GM12872 (cell line): ENCODE measurements at regions not wholly inside any gene's neighbourhood (a gene's known extent, or its start where the extent isn't known, plus 50 kb on each side); places are given as distances from the start of the nearest gene placed in this dataset.

Source experiments
- TF ChIP-seq, protein P1 (sequence below): IDR thresholded peaks from 3 replicates; pipeline ENCODE4 v1.5.1; 2011; ENCODE audit warnings: low read depth, mild to moderate bottlenecking, low read length, moderate library complexity; ENCODE audit not compliant: insufficient read depth

DNA sequence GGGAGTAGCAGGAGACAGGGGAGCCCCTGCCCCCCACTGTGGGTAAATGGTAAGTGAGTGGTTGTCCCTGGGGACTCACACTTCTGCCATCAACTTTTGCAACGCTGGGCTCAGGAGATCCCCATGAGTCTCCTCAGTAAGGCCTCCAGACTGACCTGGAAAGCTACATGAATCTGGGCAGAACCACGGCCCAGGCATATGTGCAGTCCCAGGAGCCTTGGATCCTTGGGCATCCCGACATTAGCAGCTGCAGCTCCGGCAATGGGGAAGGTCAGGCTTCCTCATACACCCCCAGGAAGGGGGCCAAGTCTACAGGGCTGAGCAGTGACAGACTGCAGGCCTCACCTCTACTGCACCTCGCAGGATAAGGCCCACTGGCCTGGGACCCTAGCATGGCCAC, 868.7 kb upstream of the ADGRL4 start:
- TF ChIP-seq, protein P1, sequence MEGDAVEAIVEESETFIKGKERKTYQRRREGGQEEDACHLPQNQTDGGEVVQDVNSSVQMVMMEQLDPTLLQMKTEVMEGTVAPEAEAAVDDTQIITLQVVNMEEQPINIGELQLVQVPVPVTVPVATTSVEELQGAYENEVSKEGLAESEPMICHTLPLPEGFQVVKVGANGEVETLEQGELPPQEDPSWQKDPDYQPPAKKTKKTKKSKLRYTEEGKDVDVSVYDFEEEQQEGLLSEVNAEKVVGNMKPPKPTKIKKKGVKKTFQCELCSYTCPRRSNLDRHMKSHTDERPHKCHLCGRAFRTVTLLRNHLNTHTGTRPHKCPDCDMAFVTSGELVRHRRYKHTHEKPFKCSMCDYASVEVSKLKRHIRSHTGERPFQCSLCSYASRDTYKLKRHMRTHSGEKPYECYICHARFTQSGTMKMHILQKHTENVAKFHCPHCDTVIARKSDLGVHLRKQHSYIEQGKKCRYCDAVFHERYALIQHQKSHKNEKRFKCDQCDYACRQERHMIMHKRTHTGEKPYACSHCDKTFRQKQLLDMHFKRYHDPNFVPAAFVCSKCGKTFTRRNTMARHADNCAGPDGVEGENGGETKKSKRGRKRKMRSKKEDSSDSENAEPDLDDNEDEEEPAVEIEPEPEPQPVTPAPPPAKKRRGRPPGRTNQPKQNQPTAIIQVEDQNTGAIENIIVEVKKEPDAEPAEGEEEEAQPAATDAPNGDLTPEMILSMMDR = no peak

DNA sequence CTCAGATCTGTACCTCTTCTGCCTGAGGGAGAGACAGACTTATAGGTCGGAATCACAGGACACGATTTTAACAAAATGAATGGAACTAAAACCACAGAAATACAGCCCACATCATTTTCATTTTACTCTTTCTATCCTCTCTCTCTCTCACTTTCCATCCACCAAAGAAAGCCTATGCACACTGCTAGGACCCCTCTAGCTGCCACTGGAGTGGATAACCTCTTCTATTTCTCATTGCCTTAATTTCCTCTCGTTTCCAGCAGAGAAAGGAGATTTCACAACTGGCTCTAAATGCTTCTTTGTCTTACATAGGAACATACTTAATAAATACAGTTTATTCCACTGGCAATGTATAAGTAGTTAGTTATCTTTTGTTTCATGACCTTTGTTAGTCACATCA, 867.8 kb upstream of the ADGRL4 start:
- TF ChIP-seq, protein P1 = no peak

DNA sequence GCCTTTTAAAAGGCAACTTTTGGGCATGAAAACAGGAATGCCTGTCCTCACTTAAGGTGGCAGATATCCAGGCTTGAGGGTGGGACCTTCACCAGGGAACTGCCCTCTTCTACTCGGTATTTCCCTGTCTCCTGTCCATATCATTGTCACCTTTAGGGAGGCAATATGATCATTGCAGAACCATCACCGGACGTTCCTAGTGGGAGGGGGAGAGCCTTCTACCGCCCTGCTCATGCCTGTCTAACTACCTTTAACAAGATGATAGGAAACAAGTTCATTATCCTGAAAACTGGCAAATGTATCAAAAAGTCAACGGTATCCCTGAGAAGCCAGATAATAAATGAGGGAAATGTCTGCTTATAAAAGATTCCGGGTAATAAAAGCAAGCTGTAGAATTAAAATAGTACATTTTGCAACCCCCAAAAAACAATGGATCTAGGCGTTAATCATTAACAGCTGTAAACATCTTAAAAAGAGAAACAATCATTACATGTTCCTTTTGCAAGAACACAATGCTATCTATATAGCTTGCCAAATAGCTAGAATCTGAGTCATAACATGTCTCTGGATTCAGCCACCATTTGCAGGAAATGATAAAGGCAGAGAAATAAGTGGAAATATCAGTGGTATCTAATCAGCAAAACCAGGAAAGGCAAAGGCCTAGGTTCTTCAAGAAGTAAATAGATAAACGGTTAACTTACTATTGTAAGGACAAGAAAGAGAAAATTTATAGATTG, 852.9 kb upstream of the ADGRL4 start:
- TF ChIP-seq, protein P1 = no peak

DNA sequence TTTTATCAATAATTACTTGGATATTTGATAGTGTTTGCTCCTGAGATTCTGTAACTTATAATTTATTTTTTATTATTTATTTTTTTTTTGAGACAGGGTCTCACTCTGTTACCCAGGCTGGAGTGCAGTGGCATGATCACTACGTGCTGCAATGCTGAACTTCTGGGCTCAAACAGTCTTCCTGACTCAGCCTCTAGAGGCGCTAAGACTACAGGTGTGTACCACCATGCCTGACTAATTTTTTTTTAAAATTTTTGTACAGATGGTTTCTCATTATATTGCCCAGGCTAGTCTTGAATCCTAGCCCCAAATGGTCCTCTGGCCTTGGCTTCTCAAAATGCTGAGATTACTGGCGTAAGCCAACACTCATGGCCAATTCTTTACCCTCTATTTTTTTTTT, 845.5 kb upstream of the ADGRL4 start:
- TF ChIP-seq, protein P1 = peak; percentile 45

DNA sequence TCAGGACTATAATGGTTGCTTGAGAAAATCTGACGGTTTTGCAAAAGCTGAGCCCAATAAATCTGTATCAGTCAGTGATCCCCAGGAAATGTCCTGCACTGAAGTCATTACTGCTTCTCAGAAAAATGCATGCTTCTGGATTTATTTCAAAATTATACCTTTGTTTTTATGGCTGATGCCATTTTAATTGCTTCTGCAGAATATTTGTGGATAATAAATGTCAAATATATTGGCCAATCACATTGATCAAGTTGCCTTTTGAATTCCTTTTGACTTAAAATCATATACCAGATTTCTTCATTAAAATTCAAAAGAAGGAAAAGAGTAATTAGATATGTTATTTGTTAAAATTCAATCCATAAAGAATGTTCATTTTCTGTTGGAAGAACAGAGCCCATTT, 842.9 kb upstream of the ADGRL4 start:
- TF ChIP-seq, protein P1 = no peak

DNA sequence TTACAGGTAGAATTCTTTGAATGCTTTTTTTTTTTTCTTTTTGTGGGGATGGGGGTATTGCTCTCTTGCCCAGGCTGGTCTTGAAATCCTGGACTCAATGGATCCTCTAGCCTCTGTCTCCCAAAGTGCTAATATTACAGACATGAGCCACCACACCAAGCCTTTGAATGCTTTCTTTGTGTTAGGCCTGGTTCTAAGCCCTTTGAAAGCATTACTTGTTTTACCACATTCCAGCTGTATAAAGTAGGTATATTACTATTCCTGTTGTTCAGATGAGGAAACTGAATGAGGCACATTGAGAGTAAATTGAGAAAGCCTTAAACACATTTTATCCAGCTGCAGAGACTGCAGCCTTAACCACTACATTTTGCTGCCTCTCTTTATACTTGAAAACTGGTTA, 841.8 kb upstream of the ADGRL4 start:
- TF ChIP-seq, protein P1 = no peak

DNA sequence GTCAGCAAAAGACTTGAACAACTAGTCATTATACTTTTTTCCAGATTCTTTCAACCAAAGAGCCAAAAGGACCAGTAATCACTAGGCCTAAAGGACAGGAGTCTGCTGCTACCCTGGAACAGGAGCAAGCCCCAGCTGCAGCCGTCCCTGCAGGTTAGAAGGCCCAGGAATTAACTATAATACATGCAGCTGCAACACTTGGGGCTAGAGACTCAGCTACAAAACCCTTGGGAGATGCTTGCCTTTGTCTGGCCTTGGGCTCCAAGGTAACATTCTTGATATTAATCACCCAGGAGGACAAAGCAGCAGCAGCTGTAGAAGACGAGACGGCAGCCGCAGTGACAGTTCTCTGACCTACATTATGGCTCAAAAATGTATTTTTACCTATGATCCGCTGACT, 841.2 kb upstream of the ADGRL4 start:
- TF ChIP-seq, protein P1 = no peak
